Trophoblast cell (in vitro differentiated cells and primary cell): ENCODE measurements at regions not wholly inside any gene's neighbourhood (a gene's known extent, or its start where the extent isn't known, plus 50 kb on each side); places are given as distances from the start of the nearest gene placed in this dataset.

Experiments used
- DNase-seq, 2 donors: peaks; one replicate each; pipeline ENCODE4 v3.0.0-alpha.2; 2016
- H2AFZ ChIP-seq: 2 replicates; pipeline ENCODE4 v1.6.1; 2013; ENCODE audit warnings: low read length, moderate library complexity, mild to moderate bottlenecking; ENCODE audit not compliant: insufficient read depth, poor library complexity
- H2AK5ac ChIP-seq: 2 replicates; pipeline ENCODE4 v1.6.1; 2013; ENCODE audit warnings: mild to moderate bottlenecking, low read length
- H2BK120ac ChIP-seq: 2 replicates; pipeline ENCODE4 v1.6.1; 2013; ENCODE audit warnings: low read length, mild to moderate bottlenecking, moderate library complexity; ENCODE audit not compliant: insufficient read depth, poor library complexity
- H2BK12ac ChIP-seq: 2 replicates; pipeline ENCODE4 v1.6.1; 2013; ENCODE audit warnings: mild to moderate bottlenecking, low read length, moderate library complexity
- H2BK5ac ChIP-seq: 2 replicates; pipeline ENCODE4 v1.6.1; 2013; ENCODE audit warnings: low read length, low read depth, moderate library complexity, mild to moderate bottlenecking; ENCODE audit not compliant: poor library complexity
- H3K14ac ChIP-seq: 2 replicates; pipeline ENCODE4 v1.6.1; 2013; ENCODE audit warnings: mild to moderate bottlenecking, low read length
- H3K18ac ChIP-seq: 2 replicates; pipeline ENCODE4 v1.6.1; 2013; ENCODE audit warnings: mild to moderate bottlenecking, low read length
- H3K23ac ChIP-seq: 2 replicates; pipeline ENCODE4 v1.6.1; 2013; ENCODE audit warnings: low read length
- H3K27ac ChIP-seq: 2 replicates; pipeline ENCODE4 v1.5.1; 2013; ENCODE audit warnings: low read depth, mild to moderate bottlenecking, inconsistent platforms, low read length, moderate library complexity
- H3K27me3 ChIP-seq: 2 replicates; pipeline ENCODE4 v1.6.1; 2013; ENCODE audit warnings: inconsistent platforms, mild to moderate bottlenecking, low read length, moderate library complexity; ENCODE audit not compliant: insufficient read depth
- H3K36me3 ChIP-seq, 2 experiments: 1 replicate in 1 of 2; 2 replicates in 1 of 2; pipeline ENCODE4 v1.6.1; 2013; ENCODE audit warnings: low read length in 2 of 2, mild to moderate bottlenecking in 2 of 2, moderate library complexity in 1 of 2; ENCODE audit not compliant: insufficient read depth in 2 of 2, control insufficient read depth in 1 of 2
- H3K4ac ChIP-seq: 2 replicates; pipeline ENCODE4 v1.6.1; 2013; ENCODE audit warnings: low read depth, mild to moderate bottlenecking, low read length, moderate library complexity
- H3K4me1 ChIP-seq, 2 experiments: 1 replicate in 1 of 2; 2 replicates in 1 of 2; pipeline ENCODE4 v1.6.1; 2013; ENCODE audit warnings: low read length in 2 of 2, mild to moderate bottlenecking in 2 of 2, moderate library complexity in 1 of 2; ENCODE audit not compliant: insufficient read depth in 2 of 2, control insufficient read depth in 1 of 2
- H3K4me2 ChIP-seq: 2 replicates; pipeline ENCODE4 v1.6.1; 2013; ENCODE audit warnings: inconsistent platforms, mild to moderate bottlenecking, low read length, moderate library complexity
- H3K4me3 ChIP-seq: 2 replicates; pipeline ENCODE4 v1.5.1; 2013; ENCODE audit warnings: mild to moderate bottlenecking, low read depth, low read length, inconsistent platforms
- H3K79me1 ChIP-seq: one replicate; pipeline ENCODE4 v1.6.1; 2013; ENCODE audit warnings: low read length
- H3K79me2 ChIP-seq: 2 replicates; pipeline ENCODE4 v1.6.1; 2013; ENCODE audit warnings: low read length, mild to moderate bottlenecking; ENCODE audit not compliant: control insufficient read depth, insufficient read depth, poor library complexity
- H3K9ac ChIP-seq: 2 replicates; pipeline ENCODE4 v1.6.1; 2013; ENCODE audit warnings: mild to moderate bottlenecking, low read length
- H3K9me3 ChIP-seq: 2 replicates; pipeline ENCODE4 v1.6.1; 2013; ENCODE audit warnings: low read depth, mild to moderate bottlenecking, control low read depth, inconsistent platforms, low read length; ENCODE audit not compliant: insufficient read depth
- H4K12ac ChIP-seq: 2 replicates; pipeline ENCODE4 v1.6.1; 2013; ENCODE audit warnings: low read depth, mild to moderate bottlenecking, low read length, moderate library complexity
- H4K8ac ChIP-seq: 2 replicates; pipeline ENCODE4 v1.6.1; 2013; ENCODE audit warnings: low read depth, mild to moderate bottlenecking, low read length, moderate library complexity
- H4K91ac ChIP-seq: one replicate; pipeline ENCODE4 v1.6.1; 2013; ENCODE audit warnings: low read depth, mild to moderate bottlenecking, low read length, moderate library complexity
- WGBS: extraction: QIAGEN DNeasy Blood & Tissue Kit; methylation state at CpG from one replicate; pipeline ENCODE4 v1.1.7; 2013; ENCODE audit warnings: missing lambda C conversion rate; ENCODE audit not compliant: insufficient read length, insufficient coverage; ENCODE audit errors: extremely low coverage; 5-methylcytosine and 5-hydroxymethylcytosine counted together

GRCh38 chr5:10046676-10047075, 203.0 kb downstream of the ATPSCKMT start:
- Histone ChIP-seq H3K9me3 (peaks cover 3% of the 10 kb centered on the region), H3K4me2 (no peak overlapping the region), H2BK5ac (no peak overlapping the region), H2AK5ac (no peak overlapping the region), H4K91ac (no peak overlapping the region), H3K4me1 (no peaks in the 10 kb centered on the region), H3K4ac (no peak overlapping the region), H3K9ac (no peak overlapping the region), H3K4me3 (no peak overlapping the region), H2BK120ac (no peak overlapping the region), H3K27ac (no peak overlapping the region), H3K79me2 (no peaks in the 10 kb centered on the region), H3K36me3 (no peaks in the 10 kb centered on the region), H2AFZ (no peak overlapping the region), H4K12ac (no peak overlapping the region), H3K23ac (no peak overlapping the region), H2BK12ac (no peak overlapping the region), H3K14ac (no peak overlapping the region), H4K8ac (no peak overlapping the region), H3K18ac (no peak overlapping the region), H3K27me3 (no peaks in the 10 kb centered on the region), H3K79me1 (no peaks in the 10 kb centered on the region)
- WGBS, result no CpG with 5 or more reads among the region's 7 CpGs
- DNase-seq, result no peak

GRCh38 chr5:10045376-10045775, 204.3 kb downstream of the ATPSCKMT start:
- H3K18ac ChIP-seq, result no peak overlapping the region
- H3K4me2 ChIP-seq, result no peak overlapping the region
- H3K4me1 ChIP-seq, result no peaks in the 10 kb centered on the region
- H3K27ac ChIP-seq, result no peak overlapping the region
- H3K27me3 ChIP-seq, result no peaks in the 10 kb centered on the region
- no peak overlapping the region for H4K12ac ChIP-seq
- H3K9me3 ChIP-seq, result peaks cover 2% of the 10 kb centered on the region
- H3K23ac ChIP-seq, result no peak overlapping the region
- H4K91ac ChIP-seq, result no peak overlapping the region
- H2AK5ac ChIP-seq, result no peak overlapping the region
- no peak overlapping the region for H2AFZ ChIP-seq
- H3K14ac ChIP-seq, result no peak overlapping the region
- H3K79me1 ChIP-seq, result no peaks in the 10 kb centered on the region
- H3K79me2 ChIP-seq, result no peaks in the 10 kb centered on the region
- no peak overlapping the region for H2BK5ac ChIP-seq
- H2BK120ac ChIP-seq, result no peak overlapping the region
- H3K36me3 ChIP-seq, result no peaks in the 10 kb centered on the region
- H2BK12ac ChIP-seq, result no peak overlapping the region
- H3K9ac ChIP-seq, result no peak overlapping the region
- H3K4me3 ChIP-seq, result no peak overlapping the region
- DNase-seq, result no peak
- no CpG with 5 or more reads among the region's 6 CpGs for WGBS
- no peak overlapping the region for H4K8ac ChIP-seq
- H3K4ac ChIP-seq, result no peak overlapping the region

GRCh38 chr5:10036136-10036815, 213.4 kb downstream of the ATPSCKMT start:
- no peak overlapping the region for H4K12ac ChIP-seq
- H3K27me3 ChIP-seq, result no peaks in the 10 kb centered on the region
- H3K4me1 ChIP-seq, result no peaks in the 10 kb centered on the region
- H3K9me3 ChIP-seq, result peaks cover 2% of the 10 kb centered on the region
- H2BK12ac ChIP-seq, result no peak overlapping the region
- WGBS, result no CpG with 5 or more reads among the region's 3 CpGs
- H3K18ac ChIP-seq, result no peak overlapping the region
- no peak overlapping the region for H3K27ac ChIP-seq
- H3K79me2 ChIP-seq, result no peaks in the 10 kb centered on the region
- no peak overlapping the region for H3K4me3 ChIP-seq
- no peak for DNase-seq
- H3K36me3 ChIP-seq, result no peaks in the 10 kb centered on the region
- no peak overlapping the region for H3K23ac ChIP-seq
- H3K14ac ChIP-seq, result no peak overlapping the region
- H2AK5ac ChIP-seq, result no peak overlapping the region
- H3K4ac ChIP-seq, result no peak overlapping the region
- H2BK5ac ChIP-seq, result no peak overlapping the region
- H4K91ac ChIP-seq, result no peak overlapping the region
- no peak overlapping the region for H2BK120ac ChIP-seq
- no peaks in the 10 kb centered on the region for H3K79me1 ChIP-seq
- peak overlapping the region; percentile 11 for H3K4me2 ChIP-seq
- no peak overlapping the region for H3K9ac ChIP-seq
- H2AFZ ChIP-seq, result no peak overlapping the region
- H4K8ac ChIP-seq, result no peak overlapping the region

GRCh38 chr5:10034001-10034400, 215.7 kb downstream of the ATPSCKMT start:
- Histone ChIP-seq H2BK12ac (no peak overlapping the region), H2BK5ac (no peak overlapping the region), H4K8ac (no peak overlapping the region), H3K36me3 (no peaks in the 10 kb centered on the region), H3K9me3 (no peaks in the 10 kb centered on the region), H4K91ac (no peak overlapping the region), H4K12ac (no peak overlapping the region), H3K79me1 (peaks cover 2% of the 10 kb centered on the region), H2BK120ac (no peak overlapping the region), H2AK5ac (no peak overlapping the region), H3K9ac (no peak overlapping the region), H3K27ac (no peak overlapping the region), H3K4me2 (no peak overlapping the region), H3K23ac (no peak overlapping the region), H3K14ac (no peak overlapping the region), H3K4me1 (no peaks in the 10 kb centered on the region), H3K79me2 (no peaks in the 10 kb centered on the region), H3K4me3 (no peak overlapping the region), H3K4ac (no peak overlapping the region), H2AFZ (no peak overlapping the region), H3K18ac (no peak overlapping the region), H3K27me3 (no peaks in the 10 kb centered on the region)
- DNase-seq, result no peak
- no CpG with 5 or more reads among the region's 8 CpGs for WGBS
